HFFc6 (cell line): ENCODE measurements at regions not wholly inside any gene's neighbourhood (a gene's known extent, or its start where the extent isn't known, plus 50 kb on each side); places are given as distances from the start of the nearest gene placed in this dataset.

Source experiments
- DNase-seq: peaks from one replicate; pipeline ENCODE4 v3.0.0-alpha.2; 2018
- H3K27ac Mint-ChIP-seq: 2 replicates; pipeline ENCODE4 v1.8.0; 2020; ENCODE audit warnings: mild to moderate bottlenecking, mixed read lengths
- H3K27me3 Mint-ChIP-seq: 2 replicates; pipeline ENCODE4 v1.8.0; 2021; ENCODE audit warnings: mild to moderate bottlenecking, moderate library complexity, mixed read lengths; ENCODE audit not compliant: insufficient read depth
- H3K36me3 Mint-ChIP-seq: 2 replicates; pipeline ENCODE4 v1.8.0; 2021; ENCODE audit warnings: low read depth, mixed read lengths
- H3K4me1 Mint-ChIP-seq: 2 replicates; pipeline ENCODE4 v1.8.0; 2020; ENCODE audit warnings: low read depth, mixed read lengths
- H3K4me3 Mint-ChIP-seq: 2 replicates; pipeline ENCODE4 v1.8.0; 2020; ENCODE audit warnings: mild to moderate bottlenecking, moderate library complexity, mixed read lengths
- H3K9me3 Mint-ChIP-seq: 2 replicates; pipeline ENCODE4 v1.8.0; 2020; ENCODE audit warnings: mild to moderate bottlenecking, mixed read lengths
- CTCF ChIP-seq: fragments of 200-600 bp; sonication (generic); IDR thresholded peaks from 2 replicates; pipeline ENCODE4 v1.5.0; 2021; ENCODE audit warnings: antibody characterized with exemption, mild to moderate bottlenecking

- Mint-ChIP-seq H3K4me3 (peak overlapping the region; percentile 54; the same call in 1 of the 2 replicates), H3K9me3 (no peaks in the 10 kb centered on the region)
Observed at GRCh38 chr13:99125326-99125915, 75.2 kb upstream of the UBAC2 start.

GRCh38 chr13:99126821-99127220 is 73.8 kb upstream of the UBAC2 start:
- Mint-ChIP-seq H3K4me3 (no peak overlapping the region), H3K9me3 (no peaks in the 10 kb centered on the region), H3K4me1 (peaks cover 30% of the 10 kb centered on the region), H3K36me3 (no peaks in the 10 kb centered on the region), H3K27ac (no peak overlapping the region), H3K27me3 (peaks cover 3% of the 10 kb centered on the region; the same call in 1 of the 2 replicates)
- DNase-seq: no peak
- TF ChIP-seq CTCF: no peak

More at GRCh38 chr13:99125326-99125915, 75.2 kb upstream of the UBAC2 start:
- Mint-ChIP-seq H3K4me1 (peaks cover 30% of the 10 kb centered on the region), H3K36me3 (no peaks in the 10 kb centered on the region), H3K27ac (peak overlapping the region; percentile 59), H3K27me3 (peaks cover 4% of the 10 kb centered on the region; the same call in 1 of the 2 replicates)
- no peak for DNase-seq
- no peak for TF ChIP-seq CTCF

GRCh38 chr13:99129050-99129449 is 71.6 kb upstream of the UBAC2 start:
- peaks cover 16% of the 10 kb centered on the region for H3K4me1 Mint-ChIP-seq
- H3K4me3 Mint-ChIP-seq: no peak overlapping the region
- TF ChIP-seq CTCF: no peak
- H3K27ac Mint-ChIP-seq: no peak overlapping the region
- H3K27me3 Mint-ChIP-seq: peaks cover 6% of the 10 kb centered on the region; the same call in 1 of the 2 replicates
- no peak for DNase-seq
- H3K9me3 Mint-ChIP-seq: no peaks in the 10 kb centered on the region
- H3K36me3 Mint-ChIP-seq: no peaks in the 10 kb centered on the region

- no peak for TF ChIP-seq CTCF
- Mint-ChIP-seq H3K9me3 (no peaks in the 10 kb centered on the region), H3K4me3 (no peak overlapping the region), H3K27me3 (peaks cover 6% of the 10 kb centered on the region; the same call in 1 of the 2 replicates), H3K27ac (no peak overlapping the region), H3K36me3 (no peaks in the 10 kb centered on the region), H3K4me1 (peaks cover 7% of the 10 kb centered on the region)
- DNase-seq: no peak
Observed at GRCh38 chr13:99129951-99130350, 70.7 kb upstream of the UBAC2 start.

- no peak overlapping the region for H3K4me3 Mint-ChIP-seq
- no peaks in the 10 kb centered on the region for H3K9me3 Mint-ChIP-seq
- no peak for TF ChIP-seq CTCF
- H3K27me3 Mint-ChIP-seq: peaks cover 12% of the 10 kb centered on the region; the same call in 1 of the 2 replicates
- no peaks in the 10 kb centered on the region for H3K36me3 Mint-ChIP-seq
- no peak overlapping the region for H3K27ac Mint-ChIP-seq
- no peaks in the 10 kb centered on the region; the same call in 1 of the 2 replicates for H3K4me1 Mint-ChIP-seq
- DNase-seq: no peak
Observed at GRCh38 chr13:99131410-99131809, 69.2 kb upstream of the UBAC2 start.
